Neural progenitor cell (in vitro differentiated cells): ENCODE measurements at regions not wholly inside any gene's neighbourhood (a gene's known extent, or its start where the extent isn't known, plus 50 kb on each side); places are given as distances from the start of the nearest gene placed in this dataset.
"Not testable (repeated sequence)": the region's sequence is repeated elsewhere in the genome, so short reads cannot be mapped to it uniquely, and the experiment has no call there.

Source experiments
- DNase-seq: peaks from one replicate; pipeline ENCODE4 v3.0.0-alpha.2; 2016; ENCODE audit warnings: low spot score
- H2AFZ ChIP-seq: fragments of 200-600 bp; sonication (generic); replicated peaks from 2 replicates; pipeline ENCODE4 v1.6.1; 2016; ENCODE audit warnings: antibody characterized with exemption
- H3F3A ChIP-seq: fragments of 200-600 bp; sonication (generic); 2 replicates; pipeline ENCODE4 v1.6.1; 2016; ENCODE audit warnings: antibody characterized with exemption, low read depth
- H3K27ac ChIP-seq: fragments of 200-600 bp; sonication (generic); 2 replicates; pipeline ENCODE4 v1.5.1; 2016; ENCODE audit warnings: mild to moderate bottlenecking
- H3K27me3 ChIP-seq: fragments of 200-600 bp; sonication (generic); 2 replicates; pipeline ENCODE4 v1.6.1; 2016; ENCODE audit warnings: mild to moderate bottlenecking, moderate library complexity
- H3K36me3 ChIP-seq: fragments of 200-600 bp; sonication (generic); 2 replicates; pipeline ENCODE4 v1.5.1; 2016
- H3K4me1 ChIP-seq: fragments of 200-600 bp; sonication (generic); 2 replicates; pipeline ENCODE4 v1.6.1; 2016; ENCODE audit warnings: mixed run types
- H3K4me2 ChIP-seq: fragments of 200-600 bp; sonication (generic); 2 replicates; pipeline ENCODE4 v1.6.1; 2016
- H3K4me3 ChIP-seq: fragments of 200-600 bp; sonication (generic); 2 replicates; pipeline ENCODE4 v1.5.1; 2016
- H3K79me2 ChIP-seq: fragments of 200-600 bp; sonication (generic); 2 replicates; pipeline ENCODE4 v1.6.1; 2016; ENCODE audit warnings: low read depth
- H3K9ac ChIP-seq: fragments of 200-600 bp; sonication (generic); 2 replicates; pipeline ENCODE4 v1.6.1; 2016
- H3K9me3 ChIP-seq: fragments of 200-600 bp; sonication (generic); 2 replicates; pipeline ENCODE4 v1.5.1; 2016; ENCODE audit warnings: low read depth
- H4K20me1 ChIP-seq: fragments of 200-600 bp; sonication (generic); 2 replicates; pipeline ENCODE4 v1.6.1; 2016; ENCODE audit warnings: low read depth
- H3K27ac Mint-ChIP-seq: 3 replicates; pipeline ENCODE4 v1.8.0; 2021; ENCODE audit warnings: mixed read lengths
- H3K27me3 Mint-ChIP-seq: 2 replicates; pipeline ENCODE4 v1.8.0; 2022; ENCODE audit warnings: low read depth, mild to moderate bottlenecking, inconsistent platforms, moderate library complexity, mixed read lengths; ENCODE audit not compliant: insufficient read depth
- H3K36me3 Mint-ChIP-seq: 3 replicates; pipeline ENCODE4 v1.8.0; 2021; ENCODE audit warnings: mixed read lengths
- H3K4me1 Mint-ChIP-seq: 3 replicates; pipeline ENCODE4 v1.8.0; 2021; ENCODE audit warnings: mixed read lengths
- H3K4me3 Mint-ChIP-seq: 3 replicates; pipeline ENCODE4 v1.8.0; 2021; ENCODE audit warnings: mild to moderate bottlenecking, moderate library complexity, mixed read lengths
- H3K9me3 Mint-ChIP-seq: 3 replicates; pipeline ENCODE4 v1.8.0; 2020; ENCODE audit warnings: mixed read lengths
- EZH2 ChIP-seq: fragments of 200-600 bp; sonication (generic); IDR thresholded peaks from 2 replicates; pipeline ENCODE4 v1.6.1; 2017; ENCODE audit warnings: antibody characterized with exemption, mild to moderate bottlenecking, moderate library complexity
- EZH2phosphoT487 ChIP-seq: fragments of 200-600 bp; sonication (generic); IDR thresholded peaks from 2 replicates; pipeline ENCODE4 v1.6.1; 2017; ENCODE audit warnings: antibody characterized with exemption
- TF ChIP-seq, protein P1 (sequence below): fragments of 200-600 bp; sonication (generic); IDR thresholded peaks from 2 replicates; pipeline ENCODE4 v1.5.1; 2017; ENCODE audit warnings: antibody characterized with exemption, mild to moderate bottlenecking

GRCh38 chr1:58949551-58950220 is 165.8 kb upstream of the JUN start:
- H3K79me2 ChIP-seq: no peaks in the 10 kb centered on the region
- no peak overlapping the region for H3K4me2 ChIP-seq
- Mint-ChIP-seq H3K4me3 (no peak overlapping the region), H3K36me3 (no peaks in the 10 kb centered on the region), H3K27ac (no peak overlapping the region), H3K27me3 (peaks cover 5% of the 10 kb centered on the region), H3K9me3 (peaks cover 5% of the 10 kb centered on the region), H3K4me1 (peaks cover 7% of the 10 kb centered on the region)
- H3K4me1 ChIP-seq: peaks cover 6% of the 10 kb centered on the region
- no peak overlapping the region for H3K4me3 ChIP-seq
- H3K27me3 ChIP-seq: no peaks in the 10 kb centered on the region
- H3K36me3 ChIP-seq: no peaks in the 10 kb centered on the region
- H3K27ac ChIP-seq: no peak overlapping the region
- H2AFZ ChIP-seq: no peak overlapping the region
- no peak overlapping the region for H3K9ac ChIP-seq
- H4K20me1 ChIP-seq: no peaks in the 10 kb centered on the region
- no peak for TF ChIP-seq EZH2
- TF ChIP-seq, protein P1, sequence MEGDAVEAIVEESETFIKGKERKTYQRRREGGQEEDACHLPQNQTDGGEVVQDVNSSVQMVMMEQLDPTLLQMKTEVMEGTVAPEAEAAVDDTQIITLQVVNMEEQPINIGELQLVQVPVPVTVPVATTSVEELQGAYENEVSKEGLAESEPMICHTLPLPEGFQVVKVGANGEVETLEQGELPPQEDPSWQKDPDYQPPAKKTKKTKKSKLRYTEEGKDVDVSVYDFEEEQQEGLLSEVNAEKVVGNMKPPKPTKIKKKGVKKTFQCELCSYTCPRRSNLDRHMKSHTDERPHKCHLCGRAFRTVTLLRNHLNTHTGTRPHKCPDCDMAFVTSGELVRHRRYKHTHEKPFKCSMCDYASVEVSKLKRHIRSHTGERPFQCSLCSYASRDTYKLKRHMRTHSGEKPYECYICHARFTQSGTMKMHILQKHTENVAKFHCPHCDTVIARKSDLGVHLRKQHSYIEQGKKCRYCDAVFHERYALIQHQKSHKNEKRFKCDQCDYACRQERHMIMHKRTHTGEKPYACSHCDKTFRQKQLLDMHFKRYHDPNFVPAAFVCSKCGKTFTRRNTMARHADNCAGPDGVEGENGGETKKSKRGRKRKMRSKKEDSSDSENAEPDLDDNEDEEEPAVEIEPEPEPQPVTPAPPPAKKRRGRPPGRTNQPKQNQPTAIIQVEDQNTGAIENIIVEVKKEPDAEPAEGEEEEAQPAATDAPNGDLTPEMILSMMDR: no peak
- no peak for TF ChIP-seq EZH2phosphoT487
- H3F3A ChIP-seq: no peaks in the 10 kb centered on the region
- no peak for DNase-seq
- no peaks in the 10 kb centered on the region for H3K9me3 ChIP-seq

- H3F3A ChIP-seq: no peaks in the 10 kb centered on the region
- H3K36me3 Mint-ChIP-seq: no peaks in the 10 kb centered on the region
- H3K27ac ChIP-seq: no peak overlapping the region
- no peaks in the 10 kb centered on the region for H3K79me2 ChIP-seq
- H3K9ac ChIP-seq: no peak overlapping the region
- H3K27me3 ChIP-seq: no peaks in the 10 kb centered on the region
- no peak overlapping the region for H3K4me3 Mint-ChIP-seq
- no peak overlapping the region for H2AFZ ChIP-seq
- H3K4me1 ChIP-seq: peaks cover 6% of the 10 kb centered on the region
- H3K4me3 ChIP-seq: no peak overlapping the region
- H3K27ac Mint-ChIP-seq: no peak overlapping the region
- H3K4me2 ChIP-seq: no peak overlapping the region
- H3K4me1 Mint-ChIP-seq: peaks cover 7% of the 10 kb centered on the region
- DNase-seq: no peak
- H3K36me3 ChIP-seq: no peaks in the 10 kb centered on the region
- H3K9me3 ChIP-seq: no peaks in the 10 kb centered on the region
- H3K27me3 Mint-ChIP-seq: peaks cover 5% of the 10 kb centered on the region
- no peak for TF ChIP-seq EZH2
- no peak for TF ChIP-seq EZH2phosphoT487
- TF ChIP-seq, protein P1: peak; percentile 21
- H4K20me1 ChIP-seq: no peaks in the 10 kb centered on the region
- peaks cover 9% of the 10 kb centered on the region for H3K9me3 Mint-ChIP-seq
Measured at GRCh38 chr1:58950897-58951296, 167.1 kb upstream of the JUN start.

DNA sequence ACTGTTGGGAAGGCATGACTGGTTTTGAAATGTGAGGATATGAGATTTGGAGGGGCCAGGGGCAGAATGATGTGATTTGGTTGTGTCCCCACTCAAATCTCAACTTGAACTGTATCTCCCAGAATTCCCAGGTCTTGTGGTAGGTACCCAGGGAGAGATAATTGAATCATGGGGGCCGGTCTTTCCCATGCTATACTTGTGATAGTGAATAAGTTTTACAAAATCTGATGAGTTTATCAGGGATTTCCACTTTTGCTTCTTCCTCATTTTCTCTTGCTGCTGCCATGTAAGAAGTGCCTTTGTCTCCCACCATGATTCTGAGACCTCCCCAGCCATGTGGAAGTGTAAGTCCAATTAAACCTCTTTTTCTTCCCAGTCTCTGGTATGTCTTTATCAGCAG is 170.1 kb upstream of the JUN start:
- not testable (repeated sequence) for H3K4me1 Mint-ChIP-seq, H3K9ac ChIP-seq, H3K4me1 ChIP-seq, H3K4me3 Mint-ChIP-seq, H4K20me1 ChIP-seq, H3K27ac Mint-ChIP-seq, DNase-seq, H3K36me3 Mint-ChIP-seq, H3K27me3 ChIP-seq, H3K27me3 Mint-ChIP-seq, H2AFZ ChIP-seq, H3K36me3 ChIP-seq, H3K27ac ChIP-seq, H3F3A ChIP-seq, H3K9me3 ChIP-seq, H3K4me2 ChIP-seq, H3K4me3 ChIP-seq, H3K79me2 ChIP-seq
- H3K9me3 Mint-ChIP-seq: peaks cover 15% of the 10 kb centered on the region

- not testable (repeated sequence) for H3K9ac ChIP-seq, H3K36me3 Mint-ChIP-seq, DNase-seq, H3K4me3 Mint-ChIP-seq, H3K9me3 Mint-ChIP-seq, H3K4me1 ChIP-seq, H3K27me3 ChIP-seq, H3K4me2 ChIP-seq, H3K36me3 ChIP-seq, H3F3A ChIP-seq, H3K9me3 ChIP-seq, H3K27ac ChIP-seq, H3K27ac Mint-ChIP-seq, H3K4me3 ChIP-seq, H3K27me3 Mint-ChIP-seq, H2AFZ ChIP-seq, H3K79me2 ChIP-seq, H4K20me1 ChIP-seq
- peaks cover 11% of the 10 kb centered on the region for H3K4me1 Mint-ChIP-seq
Measured at GRCh38 chr1:58963287-58963686, 179.4 kb upstream of the JUN start.
